Caco-2 (cell line): ENCODE measurements at regions not wholly inside any gene's neighbourhood (a gene's known extent, or its start where the extent isn't known, plus 50 kb on each side); places are given as distances from the start of the nearest gene placed in this dataset.

Experiments
- BruUV-seq: library from RNA; stranded (reverse); fragments of 400-500 nt; replicated peaks from 2 replicates; lab custom pipeline; 2021; lab: Mats Ljungman, UMichigan
- CTCF ChIA-PET: fragments of 300-600 bp; sonication (Branson Sonifier 250); formaldehyde crosslinking; loops from one replicate; lab custom pipeline; 2022; ENCODE audit warnings: antibody characterized with exemption; lab: Charles Lee
- POLR2A ChIA-PET: fragments of 300-600 bp; sonication (Branson Sonifier 250); formaldehyde crosslinking; loops from one replicate; lab custom pipeline; 2022; ENCODE audit warnings: antibody characterized with exemption; lab: Charles Lee
- DNase-seq, 2 experiments: peaks; one replicate each; pipeline versions ENCODE4 v3.0.0 to v3.0.0-alpha.2; 2020 to 2022
- H3K27me3 ChIP-seq: replicated peaks from 2 replicates; pipeline ENCODE4 v1.6.0; 2011; ENCODE audit warnings: low read length; ENCODE audit not compliant: control insufficient read depth, insufficient read depth
- H3K36me3 ChIP-seq: 2 replicates; pipeline ENCODE4 v1.5.1; 2011; ENCODE audit warnings: low read length; ENCODE audit not compliant: control insufficient read depth, insufficient read depth
- H3K4me1 ChIP-seq: fragments of 250-450 bp; sonication (Bioruptor Pico); 2 replicates; pipeline ENCODE4 v1.5.1; 2020; ENCODE audit warnings: mild to moderate bottlenecking
- H3K4me3 ChIP-seq: 2 replicates; pipeline ENCODE4 v1.5.1; 2011; ENCODE audit warnings: low read depth, mild to moderate bottlenecking, control low read depth, low read length
- H3K9me3 ChIP-seq: fragments of 250-450 bp; sonication (Bioruptor Pico); 2 replicates; pipeline ENCODE4 v1.5.1; 2020; ENCODE audit warnings: mild to moderate bottlenecking, moderate library complexity
- H3K27ac Mint-ChIP-seq: one replicate; pipeline ENCODE4 v1.8.0; 2022; ENCODE audit warnings: mixed read lengths; ENCODE audit not compliant: unreplicated experiment
- H3K27me3 Mint-ChIP-seq: one replicate; pipeline ENCODE4 v1.8.0; 2022; ENCODE audit warnings: mixed read lengths; ENCODE audit not compliant: insufficient read depth, unreplicated experiment
- H3K36me3 Mint-ChIP-seq: one replicate; pipeline ENCODE4 v1.8.0; 2022; ENCODE audit warnings: mild to moderate bottlenecking, mixed read lengths; ENCODE audit not compliant: insufficient read depth, unreplicated experiment
- H3K4me1 Mint-ChIP-seq: one replicate; pipeline ENCODE4 v1.8.0; 2022; ENCODE audit warnings: low read depth, mixed read lengths; ENCODE audit not compliant: unreplicated experiment
- H3K4me3 Mint-ChIP-seq: one replicate; pipeline ENCODE4 v1.8.0; 2022; ENCODE audit warnings: mild to moderate bottlenecking, moderate library complexity, mixed read lengths; ENCODE audit not compliant: unreplicated experiment
- H3K9me3 Mint-ChIP-seq: one replicate; pipeline ENCODE4 v1.8.0; 2022; ENCODE audit warnings: mixed read lengths; ENCODE audit not compliant: unreplicated experiment
- CTCF ChIP-seq, 2 experiments: fragments of 200-600 bp in 1 of 2; IDR thresholded peaks; 1 replicate in 1 of 2; 2 replicates in 1 of 2; pipeline versions ENCODE4 v1.5.1 to v1.8.0; 2011 to 2022; ENCODE audit warnings: antibody characterized with exemption in 1 of 2, control low read depth in 1 of 2, inconsistent platforms in 1 of 2, low read depth in 1 of 2, low read length in 1 of 2, mild to moderate bottlenecking in 1 of 2, moderate library complexity in 1 of 2; ENCODE audit not compliant: insufficient read depth in 1 of 2, severe bottlenecking in 1 of 2, unreplicated experiment in 1 of 2
- intact Hi-C: fragments of 100-400 bp; cut with micrococcal nuclease; formaldehyde crosslinking; loops from one replicate; pipeline ENCODE4 v1.10.0; 2022; ENCODE audit not compliant: unreplicated experiment

GRCh38 chr7:101749891-101750290 is 67.5 kb upstream of the CUX1 start:
- ChIA-PET POLR2A (no interaction called here), CTCF (no interaction called here)
- Mint-ChIP-seq H3K4me1 (peaks cover 8% of the 10 kb centered on the region), H3K36me3 (no peaks in the 10 kb centered on the region), H3K27ac (no peak overlapping the region), H3K9me3 (no peaks in the 10 kb centered on the region), H3K4me3 (no peak overlapping the region), H3K27me3 (no peaks in the 10 kb centered on the region)
- no peak for TF ChIP-seq CTCF (IDR thresholded peaks at IDR 0.05; ENCODE audit: insufficient read depth in 1 of 2, low read depth in 1 of 2, low read length in 1 of 2, severe bottlenecking in 1 of 2, unreplicated experiment in 1 of 2)
- no peaks in the 10 kb centered on the region for H3K36me3 ChIP-seq
- no peak for DNase-seq
- no peaks in the 10 kb centered on the region; the same call in 1 of the 2 replicates for H3K9me3 ChIP-seq
- intact Hi-C loops = no loop called here
- BruUV-seq = no TSS peak
- no peaks in the 10 kb centered on the region for H3K27me3 ChIP-seq
- no peaks in the 10 kb centered on the region for H3K4me1 ChIP-seq
- no peak overlapping the region for H3K4me3 ChIP-seq

GRCh38 chr7:101753316-101753715 is 64.1 kb upstream of the CUX1 start:
- no peak overlapping the region for H3K27ac Mint-ChIP-seq
- peaks cover 8% of the 10 kb centered on the region for H3K4me1 Mint-ChIP-seq
- CTCF ChIA-PET = no interaction called here

GRCh38 chr7:101754424-101755159 is 62.8 kb upstream of the CUX1 start:
- no peaks in the 10 kb centered on the region for H3K9me3 Mint-ChIP-seq

More at GRCh38 chr7:101753316-101753715, 64.1 kb upstream of the CUX1 start:
- intact Hi-C loops = no loop called here
- no peak for DNase-seq
- no peaks in the 10 kb centered on the region for H3K36me3 ChIP-seq
- POLR2A ChIA-PET = no interaction called here
- H3K9me3 ChIP-seq = no peaks in the 10 kb centered on the region; the same call in 1 of the 2 replicates
- no peak overlapping the region for H3K4me3 ChIP-seq
- Mint-ChIP-seq H3K9me3 (no peaks in the 10 kb centered on the region), H3K27me3 (no peaks in the 10 kb centered on the region), H3K36me3 (no peaks in the 10 kb centered on the region), H3K4me3 (no peak overlapping the region)
- H3K27me3 ChIP-seq = no peaks in the 10 kb centered on the region
- no peak for TF ChIP-seq CTCF (IDR thresholded peaks at IDR 0.05; ENCODE audit: insufficient read depth in 1 of 2, low read depth in 1 of 2, low read length in 1 of 2, severe bottlenecking in 1 of 2, unreplicated experiment in 1 of 2)
- BruUV-seq = no TSS peak
- H3K4me1 ChIP-seq = no peaks in the 10 kb centered on the region

More at GRCh38 chr7:101754424-101755159, 62.8 kb upstream of the CUX1 start:
- Mint-ChIP-seq H3K36me3 (no peaks in the 10 kb centered on the region), H3K4me3 (peak overlapping the region; percentile 79), H3K27me3 (no peaks in the 10 kb centered on the region), H3K4me1 (peaks cover 8% of the 10 kb centered on the region), H3K27ac (peak overlapping the region; percentile 68)
- TF ChIP-seq CTCF (IDR thresholded peaks at IDR 0.05; ENCODE audit: insufficient read depth in 1 of 2, low read depth in 1 of 2, low read length in 1 of 2, severe bottlenecking in 1 of 2, unreplicated experiment in 1 of 2) = no peak
- no TSS peak for BruUV-seq
- intact Hi-C loops = no loop called here
- Histone ChIP-seq H3K27me3 (no peaks in the 10 kb centered on the region), H3K9me3 (no peaks in the 10 kb centered on the region; the same call in 1 of the 2 replicates), H3K36me3 (no peaks in the 10 kb centered on the region), H3K4me3 (peak overlapping the region; percentile 35), H3K4me1 (no peaks in the 10 kb centered on the region)
- ChIA-PET CTCF (interaction anchor here (0.7 kb wide), 1 partner anchor 168 kb away, joined by 4 read pairs; no protein-coding TSS in a partner anchor), POLR2A (no interaction called here)
- DNase-seq = no peak
